IMR-90 (cell line): ENCODE measurements at regions not wholly inside any gene's neighbourhood (a gene's known extent, or its start where the extent isn't known, plus 50 kb on each side); places are given as distances from the start of the nearest gene placed in this dataset.

ENCODE experiments used
- ATAC-seq: fragments of 200-7000 bp; cut with Tn5 transposase; 2 replicates; pipeline ENCODE4 v1.9.1; 2020; ENCODE audit warnings: low read depth, mild to moderate bottlenecking, moderate library complexity
- BruUV-seq: library from RNA; stranded (reverse); fragments of 400-500 nt; replicated peaks from 2 replicates; lab custom pipeline; 2021; lab: Mats Ljungman, UMichigan
- CTCF ChIA-PET: fragments of 300-600 bp; formaldehyde crosslinking; extraction: SDS; loops from one replicate; lab custom pipeline; 2021; ENCODE audit warnings: antibody characterized with exemption; lab: Yijun Ruan, JAX
- POLR2A ChIA-PET: fragments of 300-600 bp; sonication (Branson Sonifier 250); formaldehyde crosslinking; loops from one replicate; lab custom pipeline; 2022; ENCODE audit warnings: antibody characterized with exemption; ENCODE audit not compliant: unreplicated experiment; lab: Charles Lee
- DNase-seq: peaks from one replicate; pipeline ENCODE4 v3.0.0; 2013
- H2AFZ ChIP-seq: replicated peaks from 2 replicates; pipeline ENCODE3; 2013; ENCODE audit warnings: low read length, mild to moderate bottlenecking; ENCODE audit not compliant: poor library complexity
- H2AK5ac ChIP-seq: 2 replicates; pipeline ENCODE4 v1.6.1; 2013; ENCODE audit warnings: low read depth, low read length, inconsistent platforms
- H2AK9ac ChIP-seq: replicated peaks from 2 replicates; pipeline ENCODE3; 2013; ENCODE audit warnings: mild to moderate bottlenecking, low read depth, low read length, moderate library complexity; ENCODE audit not compliant: poor library complexity
- H2BK120ac ChIP-seq: 2 replicates; pipeline ENCODE4 v1.6.1; 2013; ENCODE audit warnings: low read depth, low read length, inconsistent platforms
- H2BK15ac ChIP-seq: 3 replicates; pipeline ENCODE4 v1.6.1; 2013; ENCODE audit warnings: low read depth, low read length, inconsistent platforms
- H2BK20ac ChIP-seq: 2 replicates; pipeline ENCODE4 v1.6.1; 2013; ENCODE audit warnings: low read depth, mild to moderate bottlenecking, inconsistent platforms, low read length, moderate library complexity
- H2BK5ac ChIP-seq: 2 replicates; pipeline ENCODE4 v1.6.1; 2013; ENCODE audit warnings: mild to moderate bottlenecking, low read depth, low read length, inconsistent platforms; ENCODE audit not compliant: poor library complexity, severe bottlenecking
- H3K14ac ChIP-seq: replicated peaks from 2 replicates; pipeline ENCODE4 v1.6.1; 2013; ENCODE audit warnings: low read depth, low read length, inconsistent platforms
- H3K18ac ChIP-seq: 2 replicates; pipeline ENCODE4 v1.6.1; 2013; ENCODE audit warnings: low read depth, low read length, control low read depth
- H3K23ac ChIP-seq: 2 replicates; pipeline ENCODE4 v1.6.1; 2013; ENCODE audit warnings: low read depth, low read length, inconsistent platforms
- H3K27ac ChIP-seq: 2 replicates; pipeline ENCODE4 v1.5.1; 2013; ENCODE audit warnings: mild to moderate bottlenecking, control low read depth, low read length; ENCODE audit not compliant: insufficient read depth
- H3K27me3 ChIP-seq: 2 replicates; pipeline ENCODE4 v1.6.1; 2013; ENCODE audit warnings: low read length; ENCODE audit not compliant: control insufficient read depth, insufficient read depth
- H3K36me3 ChIP-seq: 2 replicates; pipeline ENCODE4 v1.6.1; 2013; ENCODE audit warnings: low read length, mixed read lengths; ENCODE audit not compliant: control insufficient read depth, insufficient read depth
- H3K4ac ChIP-seq: 2 replicates; pipeline ENCODE4 v1.6.1; 2013; ENCODE audit warnings: low read depth, low read length, inconsistent platforms
- H3K4me1 ChIP-seq: 2 replicates; pipeline ENCODE4 v1.6.1; 2013; ENCODE audit warnings: low read length, mixed read lengths; ENCODE audit not compliant: control insufficient read depth, insufficient read depth
- H3K4me2 ChIP-seq: 2 replicates; pipeline ENCODE4 v1.6.1; 2013; ENCODE audit warnings: low read depth, mild to moderate bottlenecking, control low read depth, low read length, moderate library complexity
- H3K4me3 ChIP-seq: 2 replicates; pipeline ENCODE4 v1.5.1; 2013; ENCODE audit warnings: low read depth, mild to moderate bottlenecking, control low read depth, low read length, moderate library complexity; ENCODE audit not compliant: insufficient read depth
- H3K56ac ChIP-seq: 2 replicates; pipeline ENCODE4 v1.6.1; 2013; ENCODE audit warnings: low read length, inconsistent platforms; ENCODE audit not compliant: insufficient read depth; ENCODE audit errors: extremely low read depth
- H3K79me1 ChIP-seq, 2 experiments: 2 replicates each; pipeline ENCODE4 v1.6.1; 2013; ENCODE audit warnings: low read length in 2 of 2, inconsistent platforms in 1 of 2, low read depth in 1 of 2
- H3K9ac ChIP-seq: 2 replicates; pipeline ENCODE4 v1.6.1; 2013; ENCODE audit warnings: low read depth, low read length, control low read depth
- H3K9me1 ChIP-seq: 2 replicates; pipeline ENCODE4 v1.6.1; 2013; ENCODE audit warnings: low read length, inconsistent platforms; ENCODE audit not compliant: insufficient read depth
- H3K9me3 ChIP-seq: 2 replicates; pipeline ENCODE4 v1.6.1; 2013; ENCODE audit warnings: low read length; ENCODE audit not compliant: control insufficient read depth, insufficient read depth
- H4K20me1 ChIP-seq: 2 replicates; pipeline ENCODE4 v1.6.1; 2013; ENCODE audit warnings: low read length, inconsistent platforms; ENCODE audit not compliant: insufficient read depth
- H4K5ac ChIP-seq: 2 replicates; pipeline ENCODE4 v1.6.1; 2013; ENCODE audit warnings: mild to moderate bottlenecking, low read depth, low read length, control low read depth
- H4K8ac ChIP-seq, 2 experiments: 2 replicates each; pipeline ENCODE4 v1.6.1; 2013; ENCODE audit warnings: low read depth in 2 of 2, low read length in 2 of 2, control low read depth in 1 of 2, inconsistent platforms in 1 of 2
- H4K91ac ChIP-seq: 2 replicates; pipeline ENCODE4 v1.6.1; 2013; ENCODE audit warnings: low read depth, low read length, inconsistent platforms; ENCODE audit not compliant: insufficient read depth
- BHLHE40 ChIP-seq: fragments of 150-350 bp; IDR thresholded peaks from 2 replicates; pipeline ENCODE4 v1.6.1; 2016; ENCODE audit warnings: mild to moderate bottlenecking, low read depth, low read length
- CEBPB ChIP-seq: IDR thresholded peaks from 2 replicates; pipeline ENCODE4 v1.6.1; 2012; ENCODE audit warnings: low read depth, low read length, improper control_type of control experiment
- CHD1 ChIP-seq: IDR thresholded peaks from 2 replicates; pipeline ENCODE4 v1.6.1; 2012; ENCODE audit warnings: low read depth, low read length, improper control_type of control experiment
- FOS ChIP-seq: fragments of 150-350 bp; IDR thresholded peaks from 2 replicates; pipeline ENCODE4 v1.6.1; 2016; ENCODE audit warnings: low read depth, low read length
- MAFK ChIP-seq: IDR thresholded peaks from 2 replicates; pipeline ENCODE4 v1.6.1; 2012; ENCODE audit warnings: low read depth, low read length, improper control_type of control experiment
- MAZ ChIP-seq: IDR thresholded peaks from 2 replicates; pipeline ENCODE4 v1.6.1; 2012; ENCODE audit warnings: low read depth, mild to moderate bottlenecking, low read length, improper control_type of control experiment, moderate library complexity, borderline replicate concordance
- MXI1 ChIP-seq: IDR thresholded peaks from 2 replicates; pipeline ENCODE4 v1.6.1; 2012; ENCODE audit warnings: low read depth, mild to moderate bottlenecking, low read length, moderate library complexity, borderline replicate concordance
- NFE2L2 ChIP-seq: fragments of 150-350 bp; IDR thresholded peaks from 2 replicates; pipeline ENCODE4 v1.6.1; 2016; ENCODE audit warnings: low read depth, mild to moderate bottlenecking, low read length
- POLR2A ChIP-seq: IDR thresholded peaks from 2 replicates; pipeline ENCODE4 v1.6.1; 2012; ENCODE audit warnings: mild to moderate bottlenecking, low read depth, low read length
- RAD21 ChIP-seq: IDR thresholded peaks from 2 replicates; pipeline ENCODE4 v1.6.1; 2012; ENCODE audit warnings: low read length, improper control_type of control experiment
- RCOR1 ChIP-seq: IDR thresholded peaks from 2 replicates; pipeline ENCODE4 v1.6.1; 2012; ENCODE audit warnings: mild to moderate bottlenecking, low read length, improper control_type of control experiment; ENCODE audit not compliant: insufficient replicate concordance
- RFX5 ChIP-seq: IDR thresholded peaks from 2 replicates; pipeline ENCODE4 v1.8.0; 2012; ENCODE audit warnings: low read depth, mild to moderate bottlenecking, low read length, moderate library complexity
- SMC3 ChIP-seq: fragments of 150-350 bp; IDR thresholded peaks from 2 replicates; pipeline ENCODE4 v1.6.1; 2016; ENCODE audit warnings: low read depth, mild to moderate bottlenecking, antibody characterized with exemption, low read length, moderate library complexity
- WGBS, 2 experiments: methylation state at CpG; one replicate each; pipeline versions ENCODE4 v1.1.5 to v1.1.7; 2013; ENCODE audit warnings: missing lambda C conversion rate in 2 of 2; ENCODE audit not compliant: insufficient read length in 1 of 2; ENCODE audit errors: extremely low coverage in 2 of 2; 5-methylcytosine and 5-hydroxymethylcytosine counted together
- dilution Hi-C: fragments of 300-500 bp; cut with HindIII; formaldehyde crosslinking; loops from one replicate; pipeline ENCODE4 v1.14.3; 2018; ENCODE audit warnings: low sequenced_read_pairs; ENCODE audit not compliant: unreplicated experiment
- in situ Hi-C: fragments of 300-500 bp; cut with MboI; formaldehyde crosslinking; loops from 3 replicates; pipeline ENCODE4 v1.14.3; 2019; ENCODE audit warnings: low sequenced_read_pairs, inconsistent platforms, mixed read lengths
- intact Hi-C: fragments of 100-400 bp; cut with micrococcal nuclease; formaldehyde crosslinking; loops from 2 replicates; pipeline ENCODE4 v1.10.0; 2022
- TF ChIP-seq, protein P1 (sequence below): fragments of 150-350 bp; IDR thresholded peaks from 2 replicates; pipeline ENCODE4 v1.6.1; 2017; ENCODE audit warnings: mild to moderate bottlenecking, antibody characterized with exemption, low read length, low read depth
- TF ChIP-seq, protein P2 (sequence below): fragments of 150-350 bp; IDR thresholded peaks from 2 replicates; pipeline ENCODE4 v1.6.1; 2016; ENCODE audit warnings: low read depth, mild to moderate bottlenecking, low read length, moderate library complexity, borderline replicate concordance
- TF ChIP-seq, protein P3 (sequence below): conservative IDR thresholded peaks from 2 replicates; pipeline ENCODE4 v1.5.1; 2012; ENCODE audit warnings: mild to moderate bottlenecking, low read depth, low read length, improper control_type of control experiment

DNA sequence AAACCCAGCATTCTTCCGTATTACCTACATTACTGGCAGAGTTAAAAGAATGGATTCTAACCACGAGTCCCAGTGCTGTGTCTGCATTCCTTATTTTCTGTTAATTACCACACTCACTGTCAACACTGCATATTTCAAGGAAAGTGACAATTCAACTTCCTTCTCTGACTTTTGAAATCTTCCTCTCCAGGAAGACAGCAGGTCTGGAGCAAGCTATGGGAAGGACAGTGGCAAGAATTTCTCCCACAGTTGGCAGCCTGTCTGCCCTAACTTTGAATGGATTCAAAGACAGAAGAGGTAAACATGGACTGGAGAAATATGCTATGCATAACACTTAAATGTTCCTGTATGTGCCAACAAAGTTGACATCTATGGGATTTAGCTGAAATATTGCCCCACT lies 700.5 kb upstream of the CHAC2 start:
- 33% methylated on average over 2 of the region's 2 CpGs; no CpG with 5 or more reads in 1 of the 2 experiments for WGBS, 2 experiments

More for the DNA sequence above, 700.5 kb upstream of the CHAC2 start:
- H3K23ac ChIP-seq = no peak overlapping the region
- no peak overlapping the region for H2BK15ac ChIP-seq
- H3K14ac ChIP-seq = no peak overlapping the region
- no peak overlapping the region for H3K56ac ChIP-seq
- no peak overlapping the region for H2AFZ ChIP-seq
- H3K79me1 ChIP-seq = no peaks in the 10 kb centered on the region
- no peak overlapping the region for H3K4me3 ChIP-seq
- no peak overlapping the region for H3K4me2 ChIP-seq
- H4K5ac ChIP-seq = no peak overlapping the region
- POLR2A ChIA-PET = no interaction called here
- TF ChIP-seq, protein P1, sequence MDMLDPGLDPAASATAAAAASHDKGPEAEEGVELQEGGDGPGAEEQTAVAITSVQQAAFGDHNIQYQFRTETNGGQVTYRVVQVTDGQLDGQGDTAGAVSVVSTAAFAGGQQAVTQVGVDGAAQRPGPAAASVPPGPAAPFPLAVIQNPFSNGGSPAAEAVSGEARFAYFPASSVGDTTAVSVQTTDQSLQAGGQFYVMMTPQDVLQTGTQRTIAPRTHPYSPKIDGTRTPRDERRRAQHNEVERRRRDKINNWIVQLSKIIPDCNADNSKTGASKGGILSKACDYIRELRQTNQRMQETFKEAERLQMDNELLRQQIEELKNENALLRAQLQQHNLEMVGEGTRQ = no peak
- TF ChIP-seq POLR2A (no peak), RCOR1 (no peak), RAD21 (no peak), CHD1 (no peak), MAFK (no peak), FOS (no peak), MXI1 (no peak), MAZ (no peak), RFX5 (no peak), CEBPB (no peak), NFE2L2 (no peak), SMC3 (no peak), BHLHE40 (no peak)
- TF ChIP-seq, protein P2, sequence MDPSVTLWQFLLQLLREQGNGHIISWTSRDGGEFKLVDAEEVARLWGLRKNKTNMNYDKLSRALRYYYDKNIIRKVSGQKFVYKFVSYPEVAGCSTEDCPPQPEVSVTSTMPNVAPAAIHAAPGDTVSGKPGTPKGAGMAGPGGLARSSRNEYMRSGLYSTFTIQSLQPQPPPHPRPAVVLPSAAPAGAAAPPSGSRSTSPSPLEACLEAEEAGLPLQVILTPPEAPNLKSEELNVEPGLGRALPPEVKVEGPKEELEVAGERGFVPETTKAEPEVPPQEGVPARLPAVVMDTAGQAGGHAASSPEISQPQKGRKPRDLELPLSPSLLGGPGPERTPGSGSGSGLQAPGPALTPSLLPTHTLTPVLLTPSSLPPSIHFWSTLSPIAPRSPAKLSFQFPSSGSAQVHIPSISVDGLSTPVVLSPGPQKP = no peak
- TF ChIP-seq, protein P3, sequence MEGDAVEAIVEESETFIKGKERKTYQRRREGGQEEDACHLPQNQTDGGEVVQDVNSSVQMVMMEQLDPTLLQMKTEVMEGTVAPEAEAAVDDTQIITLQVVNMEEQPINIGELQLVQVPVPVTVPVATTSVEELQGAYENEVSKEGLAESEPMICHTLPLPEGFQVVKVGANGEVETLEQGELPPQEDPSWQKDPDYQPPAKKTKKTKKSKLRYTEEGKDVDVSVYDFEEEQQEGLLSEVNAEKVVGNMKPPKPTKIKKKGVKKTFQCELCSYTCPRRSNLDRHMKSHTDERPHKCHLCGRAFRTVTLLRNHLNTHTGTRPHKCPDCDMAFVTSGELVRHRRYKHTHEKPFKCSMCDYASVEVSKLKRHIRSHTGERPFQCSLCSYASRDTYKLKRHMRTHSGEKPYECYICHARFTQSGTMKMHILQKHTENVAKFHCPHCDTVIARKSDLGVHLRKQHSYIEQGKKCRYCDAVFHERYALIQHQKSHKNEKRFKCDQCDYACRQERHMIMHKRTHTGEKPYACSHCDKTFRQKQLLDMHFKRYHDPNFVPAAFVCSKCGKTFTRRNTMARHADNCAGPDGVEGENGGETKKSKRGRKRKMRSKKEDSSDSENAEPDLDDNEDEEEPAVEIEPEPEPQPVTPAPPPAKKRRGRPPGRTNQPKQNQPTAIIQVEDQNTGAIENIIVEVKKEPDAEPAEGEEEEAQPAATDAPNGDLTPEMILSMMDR = no peak
- H2BK20ac ChIP-seq = no peak overlapping the region
- no peak overlapping the region for H4K8ac ChIP-seq
- no peaks in the 10 kb centered on the region for H3K27me3 ChIP-seq
- H3K9me1 ChIP-seq = no peaks in the 10 kb centered on the region
- H2BK120ac ChIP-seq = no peak overlapping the region
- H2BK5ac ChIP-seq = no peak overlapping the region
- ATAC-seq = no peak
- no peak overlapping the region for H4K91ac ChIP-seq
- H3K9ac ChIP-seq = no peak overlapping the region
- CTCF ChIA-PET = no interaction called here
- in situ Hi-C loops = no loop called here
- no peaks in the 10 kb centered on the region for H3K4me1 ChIP-seq
- no peak overlapping the region for H3K27ac ChIP-seq
- H4K20me1 ChIP-seq = no peaks in the 10 kb centered on the region
- no peak overlapping the region for H2AK5ac ChIP-seq
- H3K4ac ChIP-seq = no peak overlapping the region
- no peak overlapping the region for H2AK9ac ChIP-seq
- H3K18ac ChIP-seq = no peak overlapping the region
- dilution Hi-C loops = no loop called here
- DNase-seq = no peak
- no peaks in the 10 kb centered on the region for H3K9me3 ChIP-seq
- BruUV-seq = no TSS peak
- no peaks in the 10 kb centered on the region for H3K36me3 ChIP-seq
- intact Hi-C loops = no loop called here
